Activated T-cell treated with anti-CD3 and anti-CD28 coated beads, Interleukin-2, amount 50 U/mL, for 48 hours (primary cell): ENCODE measurements at regions not wholly inside any gene's neighbourhood (a gene's known extent, or its start where the extent isn't known, plus 50 kb on each side); places are given as distances from the start of the nearest gene placed in this dataset.

Experiments
- DNase-seq, 2 experiments: peaks; one replicate each; pipeline ENCODE4 v3.0.0-alpha.2; 2020

DNA sequence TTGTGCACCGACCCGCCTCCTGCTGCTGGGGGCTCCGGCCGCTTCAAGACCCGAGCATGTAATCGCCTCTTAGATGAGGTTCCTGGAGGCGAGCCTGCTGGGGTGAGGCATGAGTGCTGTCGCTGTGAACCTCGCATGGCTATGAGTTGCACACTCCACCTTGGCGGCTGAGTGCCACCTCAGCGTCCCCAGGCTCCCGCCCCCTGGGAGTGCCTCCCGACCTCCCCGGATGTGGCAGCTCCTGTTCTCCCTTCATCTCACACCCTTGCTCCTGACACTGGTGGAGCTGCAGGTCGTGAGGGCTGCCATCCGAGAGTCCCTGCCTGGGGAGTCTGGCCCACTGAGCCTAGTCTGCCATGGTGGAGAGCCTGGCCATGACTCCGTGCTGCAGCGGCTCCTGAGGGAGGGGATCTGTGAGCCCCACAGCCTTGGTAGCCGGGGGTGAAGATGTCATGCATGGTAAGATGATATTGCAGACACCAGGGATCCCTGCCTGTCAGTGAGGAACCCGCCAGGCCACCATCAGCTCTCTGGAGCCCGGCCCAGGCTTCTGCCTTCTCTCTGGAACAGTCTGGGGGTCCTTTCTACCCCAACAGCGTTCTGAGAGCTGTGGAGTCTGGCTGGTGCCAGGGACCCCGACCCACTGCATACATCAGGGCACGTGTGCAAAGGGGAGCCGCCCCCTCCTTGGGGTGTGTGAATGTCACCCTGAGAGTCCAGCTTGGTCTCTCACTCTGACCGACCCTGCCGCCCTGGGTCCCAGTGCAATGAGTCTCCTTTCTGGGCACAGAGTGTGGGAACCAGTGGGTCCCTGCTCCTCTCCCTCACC, 61.6 kb upstream of the HS6ST1 start:
- no peak for DNase-seq

DNA sequence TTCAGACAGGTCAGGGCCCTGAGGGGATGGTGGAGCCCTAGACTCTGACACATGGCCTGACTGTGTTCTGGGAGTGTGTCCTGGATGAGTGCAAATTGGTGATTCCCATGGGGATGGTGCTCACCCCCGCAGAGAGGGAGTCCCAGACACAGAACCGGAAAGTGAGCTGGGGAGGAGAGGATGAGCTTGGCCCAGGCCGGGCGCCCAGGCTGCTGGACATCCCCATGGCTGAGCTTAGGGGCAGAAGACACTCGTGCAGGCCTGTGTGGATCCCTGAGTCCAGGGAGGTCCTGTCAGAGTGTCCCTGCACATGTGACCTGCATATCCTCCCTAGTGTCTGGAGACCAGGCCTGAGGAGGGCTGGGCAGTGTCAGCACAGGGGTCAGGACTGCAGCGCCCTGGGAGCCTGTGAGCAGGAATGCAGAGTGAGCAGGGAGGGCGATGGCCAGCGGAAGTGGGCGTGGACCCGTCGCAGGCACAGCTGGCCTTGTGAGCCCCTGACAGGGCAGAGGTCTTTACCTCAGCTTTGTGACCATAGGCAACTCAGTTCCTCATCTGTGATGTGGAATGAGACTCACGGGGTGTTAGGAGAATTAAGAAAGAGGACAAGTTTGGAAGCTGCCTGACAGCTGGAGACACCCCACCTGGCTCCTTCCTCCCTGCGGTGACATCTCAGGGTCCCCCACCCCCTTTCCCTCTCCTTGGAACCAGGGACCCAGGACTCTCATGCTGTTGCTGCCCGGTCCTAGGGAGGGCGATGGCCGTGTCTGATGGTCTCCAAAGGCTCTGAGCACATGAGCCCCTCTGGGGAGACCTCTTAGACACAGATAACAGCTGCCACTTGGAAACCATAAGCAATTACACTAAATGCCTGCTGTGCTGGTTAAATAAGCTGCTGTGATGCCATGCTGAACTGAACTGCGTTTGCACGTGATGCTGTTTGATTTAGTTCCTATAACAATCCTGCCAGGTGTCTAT, 62.6 kb upstream of the HS6ST1 start:
- DNase-seq = no peak

DNA sequence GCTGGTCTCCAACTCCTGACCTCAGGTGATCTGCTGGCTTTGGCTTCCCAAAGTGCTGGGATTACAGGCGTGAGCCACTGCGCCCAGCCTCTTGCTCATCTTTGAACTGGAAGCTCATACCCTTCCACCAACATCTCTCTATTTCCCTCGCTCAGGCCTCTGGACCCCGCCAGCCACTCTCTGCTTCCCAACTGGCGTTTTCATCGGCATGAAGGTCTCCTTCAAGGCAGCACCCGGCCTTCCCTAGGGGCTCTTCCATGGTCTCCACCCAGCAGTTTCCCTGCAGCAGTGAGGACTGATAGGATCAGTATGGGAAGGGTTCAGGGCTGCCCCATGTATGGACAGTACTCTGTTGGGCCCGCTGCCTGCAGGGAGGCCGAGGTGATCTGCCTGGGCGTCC, 65.8 kb upstream of the HS6ST1 start:
- no peak for DNase-seq

DNA sequence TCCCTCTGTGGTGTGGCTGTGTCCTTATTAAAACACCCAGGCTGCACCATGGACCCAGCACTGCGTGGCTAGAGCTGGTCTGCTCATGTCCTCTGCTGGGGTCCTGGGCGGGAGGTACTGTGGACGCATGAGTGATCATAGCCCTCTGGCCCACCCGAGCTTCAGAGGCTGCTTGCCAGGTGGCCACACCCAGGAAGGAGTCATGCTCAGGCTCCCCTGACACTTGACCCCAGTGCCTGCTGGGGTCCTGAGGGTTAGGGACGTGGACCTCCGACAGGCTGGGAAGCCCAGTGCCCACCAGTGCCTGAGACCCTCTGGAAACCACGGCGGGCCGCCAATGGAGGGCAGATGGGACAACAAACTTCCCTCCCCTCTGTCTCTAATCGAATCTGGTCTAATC, 66.3 kb upstream of the HS6ST1 start:
- no peak for DNase-seq

DNA sequence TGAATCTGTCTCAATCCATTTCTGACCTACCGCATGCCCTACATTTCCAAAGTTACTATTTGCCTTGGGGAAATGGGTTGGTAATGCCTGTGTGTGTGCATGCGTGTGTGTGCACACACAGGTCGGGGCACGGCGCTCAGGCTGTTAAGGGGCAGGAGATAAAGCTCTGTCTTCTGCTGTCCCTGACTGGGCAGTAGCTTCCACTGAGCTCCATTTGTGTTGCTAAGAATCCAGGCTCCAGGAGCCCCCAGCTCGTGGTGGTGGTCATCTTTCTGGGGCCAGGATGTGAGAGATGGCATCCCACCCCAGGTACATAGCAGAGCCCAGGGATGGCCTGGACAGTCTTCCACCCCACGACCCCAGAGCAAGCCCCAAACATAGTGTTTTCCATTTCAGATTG, 66.7 kb upstream of the HS6ST1 start:
- no peak for DNase-seq

DNA sequence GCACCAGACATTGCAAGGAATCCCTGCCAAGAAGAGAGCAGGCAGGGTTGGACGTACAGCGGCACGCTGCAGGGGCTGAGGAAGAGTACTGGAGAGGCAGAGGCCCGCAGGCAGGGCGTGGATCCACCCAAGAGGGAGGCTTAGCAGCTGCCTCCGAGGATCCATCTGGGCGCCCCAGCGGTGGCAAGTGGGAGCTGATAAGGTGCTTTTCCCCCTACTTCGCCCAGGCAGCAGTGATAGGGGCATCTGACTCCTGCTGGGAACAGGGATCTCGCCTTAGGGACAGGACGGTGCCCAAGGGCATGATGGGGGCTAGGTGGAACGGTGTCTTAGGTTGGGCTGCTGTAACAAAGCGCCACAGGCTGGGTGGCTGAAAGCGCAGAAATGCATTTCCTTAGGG, 67.4 kb upstream of the HS6ST1 start:
- no peak for DNase-seq

DNA sequence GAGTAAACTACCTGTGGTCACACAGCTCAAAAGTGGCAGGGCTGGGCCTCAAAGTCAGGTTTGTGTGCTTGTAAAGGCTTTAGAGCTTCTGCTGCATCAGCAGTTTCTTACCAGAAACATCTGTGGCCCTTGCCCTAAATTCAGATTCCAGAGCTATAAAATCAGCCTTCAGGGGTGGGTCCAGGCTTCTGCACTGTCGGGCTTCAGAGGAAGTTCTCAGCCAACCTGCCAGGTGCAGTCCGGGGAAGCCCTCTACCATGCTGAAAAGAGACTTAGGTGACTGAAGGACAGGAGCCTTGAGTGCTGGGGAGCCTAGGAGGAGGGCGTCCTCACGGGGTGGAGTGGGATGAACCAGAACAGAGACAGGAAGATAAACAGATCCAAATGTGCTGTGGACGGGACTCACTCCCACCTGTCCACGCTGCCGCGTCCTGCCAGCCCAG, 69.9 kb upstream of the HS6ST1 start:
- no peak for DNase-seq

DNA sequence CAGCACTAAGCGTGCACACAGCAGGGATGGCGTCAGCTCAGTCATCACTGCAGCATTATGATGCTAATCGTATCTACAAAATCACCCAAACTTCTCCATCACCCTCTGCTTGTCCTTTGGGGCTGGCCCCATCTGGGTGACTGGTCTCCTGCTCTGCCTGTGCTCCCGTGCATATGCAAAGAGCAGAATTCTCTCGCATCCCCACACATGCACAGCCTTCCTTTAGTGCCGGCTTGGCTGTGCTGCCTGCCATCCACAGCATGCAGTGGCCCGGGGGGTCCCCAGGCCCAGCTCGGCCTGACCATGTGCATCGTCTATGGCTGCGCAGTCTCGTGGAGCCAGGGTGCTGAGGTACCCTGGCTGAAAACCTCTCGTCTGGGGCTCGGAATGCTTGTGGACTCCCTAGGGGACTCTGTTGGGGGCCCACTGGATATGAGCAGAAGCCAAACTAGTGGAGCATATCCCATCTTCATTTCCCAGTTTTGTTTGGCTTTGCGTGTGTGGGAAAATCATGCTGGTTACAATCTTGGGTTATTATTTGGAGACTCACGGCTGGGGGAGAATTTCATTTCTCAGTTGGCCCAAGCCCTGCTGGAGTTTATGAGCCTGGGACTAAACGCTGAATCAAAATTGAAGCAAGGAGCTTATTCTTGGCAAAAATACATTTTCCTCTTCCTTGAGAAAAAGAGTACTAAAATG, 70.9 kb upstream of the HS6ST1 start:
- DNase-seq = no peak

DNA sequence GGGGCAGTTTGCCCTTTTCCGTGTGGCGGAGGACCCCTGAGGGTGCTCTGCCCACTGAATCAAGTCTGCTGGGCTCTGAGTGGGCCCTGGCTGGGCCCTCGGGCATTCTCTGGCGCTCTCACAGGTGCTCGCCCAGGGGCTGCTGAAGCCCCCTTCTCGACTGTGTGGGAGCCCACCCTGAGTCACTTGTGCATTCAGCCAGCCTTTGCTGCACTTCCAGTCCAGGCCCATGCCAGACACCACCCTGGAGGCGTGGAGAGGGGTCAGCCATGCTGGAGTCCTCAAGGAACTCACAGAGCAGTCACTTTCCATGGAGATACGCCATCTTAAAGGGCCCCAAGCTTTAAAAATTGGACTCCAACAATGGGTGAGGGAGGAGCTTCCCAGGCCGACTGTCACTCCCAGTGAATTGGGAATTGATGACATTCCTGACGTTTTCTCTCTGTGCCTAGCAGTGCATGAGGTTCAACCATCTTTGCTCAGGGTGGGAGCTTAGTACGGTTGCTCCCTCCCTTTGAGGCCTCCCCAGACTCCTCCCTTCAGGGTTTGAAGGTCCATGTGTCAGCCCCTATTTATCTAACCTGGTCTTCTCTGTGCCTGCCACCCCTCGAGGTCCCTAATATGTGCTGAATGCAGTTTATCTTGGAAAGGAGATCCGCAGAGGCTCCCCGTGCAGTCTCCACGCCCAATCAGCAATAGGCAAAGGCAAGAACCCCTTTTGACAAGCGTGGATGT, 71.8 kb upstream of the HS6ST1 start:
- DNase-seq = no peak

DNA sequence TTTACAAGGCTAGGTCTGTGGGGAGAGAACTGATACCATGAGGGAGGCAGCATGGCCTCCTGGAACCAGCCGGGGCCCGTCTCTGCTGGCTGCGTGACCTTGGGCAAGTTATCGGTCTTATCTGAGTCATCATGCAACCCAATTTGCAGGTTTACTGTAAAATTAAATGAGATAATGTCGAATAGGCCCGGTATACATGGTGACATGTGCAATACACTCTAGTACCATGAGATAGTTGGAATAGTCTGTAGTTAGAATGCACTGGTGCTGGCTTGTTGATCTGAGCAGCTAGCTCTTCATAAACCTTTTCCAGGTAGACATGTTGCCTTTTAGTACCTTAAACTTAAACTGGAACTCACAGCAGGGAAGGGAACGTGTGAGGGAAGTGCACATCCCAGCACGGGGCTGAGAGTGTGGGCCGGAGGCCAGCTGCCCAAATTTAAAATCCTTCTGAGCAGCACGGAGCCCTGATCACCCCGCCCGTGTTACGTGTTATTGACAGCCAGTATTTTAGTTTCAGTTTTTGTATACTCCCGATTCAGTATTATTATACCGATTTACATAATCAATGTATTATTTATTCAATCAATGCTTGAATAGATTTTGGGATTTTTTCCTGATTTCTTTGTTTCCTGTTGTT, 72.4 kb upstream of the HS6ST1 start:
- no peak for DNase-seq

DNA sequence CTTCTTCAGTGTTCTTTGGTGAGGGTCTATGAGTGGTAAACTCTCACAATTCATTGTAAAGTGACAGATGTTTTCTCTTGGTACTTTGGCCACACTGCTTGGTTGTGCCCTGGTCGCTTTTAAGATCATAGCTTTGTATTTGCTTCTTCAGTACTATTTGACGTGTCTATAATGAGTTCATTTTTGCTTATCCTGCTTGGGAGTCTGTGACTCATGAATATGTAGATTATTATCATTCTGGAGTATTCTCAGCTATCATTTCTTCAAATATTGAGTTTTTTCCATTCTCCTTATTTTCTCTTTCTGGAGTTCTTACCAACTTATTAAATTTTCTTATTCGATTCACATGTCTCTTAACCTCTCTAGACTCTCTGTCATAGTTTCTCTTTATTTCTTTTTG, 73.0 kb upstream of the HS6ST1 start:
- DNase-seq = no peak

DNA sequence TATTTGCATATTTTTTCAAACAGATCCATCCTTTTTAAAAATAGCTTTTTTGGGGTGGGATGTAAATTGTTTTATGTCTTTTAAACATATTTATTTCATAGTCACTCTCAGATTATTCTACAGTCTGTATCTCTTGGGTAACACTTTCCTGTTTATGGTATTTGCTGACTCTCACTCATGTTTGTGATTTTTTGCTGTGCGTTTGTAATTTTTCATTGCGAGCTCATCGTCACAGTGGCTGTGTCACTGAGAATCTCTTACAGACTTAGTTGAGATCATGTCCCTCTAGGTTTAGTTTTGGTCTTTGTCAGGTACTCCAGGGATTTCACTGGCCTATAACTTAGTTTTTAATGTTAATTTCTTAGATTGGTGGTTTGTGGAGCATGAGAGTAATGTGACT, 73.5 kb upstream of the HS6ST1 start:
- DNase-seq = no peak

DNA sequence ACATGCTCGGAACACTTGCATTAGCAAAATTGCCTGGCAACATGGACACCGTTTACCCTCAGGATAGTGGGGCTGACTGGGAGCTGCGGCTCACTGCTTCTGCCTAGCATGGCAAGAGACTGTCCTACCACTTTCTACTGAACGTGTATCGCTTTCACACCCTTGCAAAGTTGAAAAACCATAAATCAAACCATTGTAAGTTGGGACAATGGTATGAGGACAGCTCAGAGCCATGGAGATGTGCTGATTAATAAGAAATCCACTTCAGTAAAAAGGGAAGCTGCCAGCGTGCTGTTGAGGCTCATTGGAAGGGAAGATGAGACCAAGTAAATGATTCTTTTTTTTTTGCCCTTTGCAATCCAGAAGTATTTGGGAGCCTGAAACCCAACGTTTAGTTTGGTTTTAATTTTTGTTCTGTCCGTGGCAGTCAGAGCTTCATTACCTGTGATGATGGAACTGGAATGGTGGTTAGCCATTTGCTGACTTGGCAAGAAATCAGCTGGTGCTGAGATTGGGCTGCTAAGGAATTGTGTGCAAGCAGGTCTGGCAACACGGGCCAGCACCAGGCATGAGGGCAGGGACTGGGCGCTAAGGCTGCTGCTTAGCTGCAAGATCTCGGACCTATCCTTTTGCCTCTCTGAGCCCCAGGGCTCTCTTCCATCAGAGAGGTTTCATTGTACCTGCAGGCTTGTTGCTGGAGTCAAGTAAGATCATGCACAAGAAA, 75.5 kb upstream of the HS6ST1 start:
- DNase-seq = no peak

DNA sequence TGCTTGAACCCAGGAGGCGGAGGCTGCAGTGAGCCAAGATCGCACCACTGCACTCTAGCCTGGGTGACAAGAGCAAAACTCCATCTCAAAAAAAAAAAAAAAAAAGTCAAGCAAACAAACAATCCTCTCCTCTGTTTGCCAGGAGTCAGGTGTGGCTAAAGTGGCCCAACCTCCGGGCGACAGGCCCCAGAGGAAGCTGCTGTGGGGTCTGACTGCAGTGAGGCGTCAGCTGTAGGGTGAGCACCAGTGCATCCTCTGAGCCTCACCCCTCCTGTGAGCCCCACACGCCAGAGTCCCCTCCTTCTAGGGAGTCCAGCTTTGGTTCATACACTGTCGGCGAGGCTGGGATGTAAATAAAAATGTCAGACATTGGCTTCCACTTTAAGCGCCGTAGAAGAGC, 76.5 kb upstream of the HS6ST1 start:
- DNase-seq = no peak

DNA sequence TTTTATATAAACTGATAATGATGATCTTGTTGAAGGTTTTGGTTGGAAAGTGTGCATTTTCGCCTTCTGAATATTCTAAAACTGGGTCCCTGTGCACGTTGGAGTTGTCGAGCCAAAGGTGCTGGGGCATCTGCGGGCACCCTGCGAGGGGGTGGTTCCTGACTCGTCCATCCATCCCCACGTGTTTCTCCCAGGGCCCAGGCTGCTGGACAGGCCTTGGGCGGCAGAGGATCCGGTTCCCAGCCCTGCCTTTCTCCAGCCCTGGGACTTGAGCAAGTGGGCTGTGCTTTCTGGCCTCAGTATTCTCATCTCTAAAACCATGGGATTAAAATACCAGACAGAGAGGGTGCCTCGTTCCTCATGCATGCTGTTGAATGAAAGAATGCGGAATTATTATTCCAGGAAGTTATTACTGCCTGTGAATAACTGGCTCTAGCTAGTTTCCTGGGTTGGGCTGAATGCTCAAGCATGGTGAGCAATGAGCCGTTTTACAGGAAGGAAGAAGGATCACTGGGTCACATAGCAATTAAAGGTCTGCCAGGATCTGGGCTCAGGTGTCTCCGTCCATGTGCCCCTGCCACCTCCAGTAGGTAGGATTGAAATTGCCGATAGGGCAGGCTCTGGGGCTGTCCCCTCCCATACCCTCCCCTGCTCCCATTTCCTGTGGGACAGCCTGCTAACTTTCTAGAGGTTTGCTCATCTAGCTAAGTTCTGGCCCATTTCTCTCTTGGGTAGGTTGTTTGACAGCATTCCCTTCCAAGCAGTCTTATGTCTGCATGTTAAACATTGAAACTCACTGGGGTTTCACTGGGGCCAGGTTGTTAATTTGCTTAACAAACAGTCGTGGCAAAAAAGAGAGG, 77.2 kb upstream of the HS6ST1 start:
- DNase-seq = no peak

DNA sequence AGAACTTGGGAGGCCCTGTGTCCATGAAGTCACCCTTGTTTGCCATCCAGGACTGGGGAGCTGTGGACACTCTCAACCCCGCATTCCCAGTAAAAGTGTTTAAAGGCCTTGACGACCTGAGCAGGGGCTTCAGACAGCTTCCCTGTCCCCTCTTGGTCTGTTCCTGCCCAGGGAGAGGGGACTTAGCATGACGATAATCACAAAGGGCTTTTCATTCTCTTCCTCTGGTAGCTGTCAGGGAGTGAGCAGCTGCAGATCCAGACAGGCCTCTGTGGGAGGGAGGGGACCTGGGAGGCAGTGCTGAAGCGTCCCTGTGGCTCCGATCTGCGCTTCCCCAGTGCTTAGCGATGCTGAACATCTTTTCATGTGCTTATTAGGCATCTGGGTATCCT, 77.8 kb upstream of the HS6ST1 start:
- no peak for DNase-seq

DNA sequence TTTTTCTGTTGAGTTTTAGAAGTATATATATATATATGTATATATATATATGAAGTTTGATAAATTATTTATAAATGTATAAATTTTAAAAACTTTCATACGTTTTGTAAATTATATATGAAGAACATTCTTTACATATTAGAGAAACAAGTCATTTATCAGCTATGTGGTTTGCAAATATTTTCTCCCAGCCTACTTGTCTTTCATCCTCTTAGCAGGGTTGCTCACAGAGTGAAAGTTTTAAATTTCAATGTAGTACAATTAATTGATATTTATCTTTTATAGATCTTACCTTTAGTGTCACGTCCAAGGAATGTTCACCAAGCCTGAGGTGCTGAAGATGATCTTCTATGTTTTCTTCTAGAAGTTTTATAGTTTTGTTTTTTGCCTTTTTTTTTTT, 78.3 kb upstream of the HS6ST1 start:
- DNase-seq = no peak

DNA sequence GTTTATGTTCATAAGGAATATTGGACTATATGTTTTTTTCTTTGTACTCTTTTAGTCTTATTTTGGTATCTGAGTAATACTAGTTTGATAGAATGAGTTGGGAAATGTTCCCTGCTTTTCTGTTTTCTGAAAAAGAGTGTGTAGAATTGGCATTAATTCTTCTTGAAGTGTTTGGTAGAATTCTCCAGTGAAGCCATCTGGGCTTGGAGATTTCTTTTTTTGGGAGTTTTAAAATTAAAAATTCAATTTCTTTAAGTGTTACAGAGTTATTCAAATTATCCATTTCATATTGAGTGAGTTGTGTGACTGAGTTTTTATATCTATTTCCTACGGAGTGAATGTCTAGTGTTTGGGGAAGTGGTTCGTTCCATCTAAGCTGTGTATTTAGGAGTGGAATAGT, 80.6 kb upstream of the HS6ST1 start:
- DNase-seq = no peak

DNA sequence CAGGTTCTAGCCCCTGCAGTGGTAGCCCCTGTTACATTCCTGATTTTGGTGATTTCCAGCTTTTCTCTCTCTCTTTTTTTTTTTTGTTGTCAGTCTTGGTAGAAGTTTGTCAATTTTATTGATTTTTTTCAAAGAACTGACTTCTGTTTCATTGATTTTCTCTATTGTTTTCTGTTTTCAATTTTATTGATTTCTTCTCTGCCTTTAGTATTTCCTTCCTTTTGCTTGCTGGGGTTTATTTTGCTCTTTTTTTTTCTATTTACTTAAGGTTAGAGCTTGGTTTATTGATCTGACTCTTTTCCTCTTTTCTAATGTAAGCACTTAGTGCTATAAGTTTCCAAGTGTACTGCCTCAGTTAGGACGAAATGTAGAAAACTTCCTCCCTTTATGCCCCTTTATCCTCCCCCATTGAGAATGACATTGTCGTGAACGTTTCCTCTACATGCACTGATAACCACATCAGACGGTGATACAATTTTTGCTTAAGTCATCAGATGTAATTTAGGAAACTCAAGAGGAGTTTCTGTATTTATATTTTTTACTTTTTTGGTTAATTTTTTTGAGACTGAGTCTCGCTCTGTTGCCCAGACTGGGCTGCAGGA, 81.1 kb upstream of the HS6ST1 start:
- DNase-seq = no peak

DNA sequence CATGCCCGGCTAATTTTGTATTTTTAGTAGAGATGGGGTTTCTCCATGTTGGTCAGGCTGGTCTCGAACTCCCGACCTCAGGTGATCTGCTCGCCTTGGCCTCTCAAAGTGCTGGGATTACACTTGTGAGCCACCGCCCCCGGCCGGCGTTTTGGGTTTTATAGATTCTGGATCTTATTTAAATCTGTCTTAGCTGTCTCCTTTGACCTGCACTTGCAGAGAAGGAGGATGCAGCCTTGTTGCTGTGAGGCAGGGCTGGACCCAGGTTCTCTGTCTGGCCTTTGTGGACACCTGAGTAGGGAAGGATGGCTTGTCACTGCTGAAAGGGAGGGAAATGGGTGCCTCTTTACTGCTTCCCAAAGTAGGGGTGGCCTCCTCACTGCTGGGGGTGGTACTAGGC, 83.0 kb upstream of the HS6ST1 start:
- DNase-seq = no peak
